GM18861 (cell line): ENCODE measurements at regions not wholly inside any gene's neighbourhood (a gene's known extent, or its start where the extent isn't known, plus 50 kb on each side); places are given as distances from the start of the nearest gene placed in this dataset.

Experiments used
- ATAC-seq: cut with Tn5 transposase; IDR thresholded peaks from one replicate; pipeline ENCODE4 v1.9.1; 2021; ENCODE audit not compliant: unreplicated experiment

- no peak for ATAC-seq
Observed at GRCh38 chr5:33343676-33344327, 97.0 kb upstream of the TARS1 start.

GRCh38 chr5:33346534-33346933, 94.2 kb upstream of the TARS1 start:
- no peak for ATAC-seq

- no peak for ATAC-seq
Observed at GRCh38 chr5:33361781-33362180, 79.0 kb upstream of the TARS1 start.

GRCh38 chr5:33362915-33363314, 77.8 kb upstream of the TARS1 start:
- no peak for ATAC-seq

GRCh38 chr5:33363537-33363936, 77.2 kb upstream of the TARS1 start:
- ATAC-seq = no peak

- ATAC-seq = no peak
Observed at GRCh38 chr5:33364406-33364805, 76.4 kb upstream of the TARS1 start.

- no peak for ATAC-seq
Observed at GRCh38 chr5:33367416-33367815, 73.3 kb upstream of the TARS1 start.

- ATAC-seq = no peak
Observed at GRCh38 chr5:33369485-33370465, 71.0 kb upstream of the TARS1 start.

GRCh38 chr5:33370466-33370859, 70.3 kb upstream of the TARS1 start:
- ATAC-seq = no peak

- no peak for ATAC-seq
Observed at GRCh38 chr5:33371660-33372059, 69.1 kb upstream of the TARS1 start.

- ATAC-seq = no peak
Observed at GRCh38 chr5:33372721-33373472, 67.9 kb upstream of the TARS1 start.

- no peak for ATAC-seq
Observed at GRCh38 chr5:33375900-33376299, 64.9 kb upstream of the TARS1 start.

- ATAC-seq = no peak
Observed at GRCh38 chr5:33379757-33380156, 61.0 kb upstream of the TARS1 start.

GRCh38 chr5:33381243-33381642, 59.5 kb upstream of the TARS1 start:
- no peak for ATAC-seq
